ENCODE measurements at regions not wholly inside any gene's neighbourhood (a gene's known extent, or its start where the extent isn't known, plus 50 kb on each side); places are given as distances from the start of the nearest gene placed in this dataset.

DNA sequence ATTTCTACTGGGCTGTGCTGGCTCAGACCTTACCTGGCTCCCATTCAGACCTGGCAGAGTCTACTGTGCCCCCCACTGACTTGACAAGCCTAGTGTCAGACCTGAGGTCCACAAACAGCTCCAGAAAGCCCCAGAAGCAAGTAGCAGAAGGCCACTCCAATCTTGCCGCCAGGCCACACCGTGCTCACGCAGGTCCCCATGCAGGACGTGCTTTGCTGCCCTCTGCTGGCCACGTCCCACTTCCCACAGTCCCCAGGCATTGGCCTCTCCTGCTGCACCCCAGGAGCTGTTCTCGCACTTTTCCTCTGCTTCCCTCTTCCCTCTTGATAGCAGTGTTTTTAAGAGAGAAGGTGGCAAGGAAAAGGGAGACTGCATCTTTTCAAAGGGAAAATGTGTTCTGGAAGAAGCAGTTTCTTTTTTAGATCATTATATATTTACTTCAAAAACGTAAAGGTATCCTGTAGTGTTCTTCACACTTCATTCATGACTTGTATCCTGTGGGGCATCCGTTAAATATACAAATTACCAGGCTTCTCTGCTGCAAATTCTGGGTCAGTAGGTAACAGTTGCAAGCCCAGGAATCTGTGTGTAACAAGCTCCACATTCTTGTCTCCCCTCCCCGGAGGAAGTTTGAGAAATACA, 81.4 kb upstream of the PAPOLG start:
- TF ChIP-seq, protein P1, sequence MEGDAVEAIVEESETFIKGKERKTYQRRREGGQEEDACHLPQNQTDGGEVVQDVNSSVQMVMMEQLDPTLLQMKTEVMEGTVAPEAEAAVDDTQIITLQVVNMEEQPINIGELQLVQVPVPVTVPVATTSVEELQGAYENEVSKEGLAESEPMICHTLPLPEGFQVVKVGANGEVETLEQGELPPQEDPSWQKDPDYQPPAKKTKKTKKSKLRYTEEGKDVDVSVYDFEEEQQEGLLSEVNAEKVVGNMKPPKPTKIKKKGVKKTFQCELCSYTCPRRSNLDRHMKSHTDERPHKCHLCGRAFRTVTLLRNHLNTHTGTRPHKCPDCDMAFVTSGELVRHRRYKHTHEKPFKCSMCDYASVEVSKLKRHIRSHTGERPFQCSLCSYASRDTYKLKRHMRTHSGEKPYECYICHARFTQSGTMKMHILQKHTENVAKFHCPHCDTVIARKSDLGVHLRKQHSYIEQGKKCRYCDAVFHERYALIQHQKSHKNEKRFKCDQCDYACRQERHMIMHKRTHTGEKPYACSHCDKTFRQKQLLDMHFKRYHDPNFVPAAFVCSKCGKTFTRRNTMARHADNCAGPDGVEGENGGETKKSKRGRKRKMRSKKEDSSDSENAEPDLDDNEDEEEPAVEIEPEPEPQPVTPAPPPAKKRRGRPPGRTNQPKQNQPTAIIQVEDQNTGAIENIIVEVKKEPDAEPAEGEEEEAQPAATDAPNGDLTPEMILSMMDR (conservative IDR thresholded peaks at IDR 0.05; ENCODE audit: low read depth in 2 of 2), result peak; percentile 95 to 100
- TF ChIP-seq POLR2AphosphoS5 (IDR thresholded peaks at IDR 0.05; ENCODE audit: low read depth), result no peak
- no peak for TF ChIP-seq EZH2 (IDR thresholded peaks at IDR 0.05; ENCODE audit: low read depth, unreplicated experiment)
- no peak for TF ChIP-seq CREB1 (CRISPR knock-in tag; IDR thresholded peaks at IDR 0.05; ENCODE audit: low read depth)
- TF ChIP-seq, protein P2, sequence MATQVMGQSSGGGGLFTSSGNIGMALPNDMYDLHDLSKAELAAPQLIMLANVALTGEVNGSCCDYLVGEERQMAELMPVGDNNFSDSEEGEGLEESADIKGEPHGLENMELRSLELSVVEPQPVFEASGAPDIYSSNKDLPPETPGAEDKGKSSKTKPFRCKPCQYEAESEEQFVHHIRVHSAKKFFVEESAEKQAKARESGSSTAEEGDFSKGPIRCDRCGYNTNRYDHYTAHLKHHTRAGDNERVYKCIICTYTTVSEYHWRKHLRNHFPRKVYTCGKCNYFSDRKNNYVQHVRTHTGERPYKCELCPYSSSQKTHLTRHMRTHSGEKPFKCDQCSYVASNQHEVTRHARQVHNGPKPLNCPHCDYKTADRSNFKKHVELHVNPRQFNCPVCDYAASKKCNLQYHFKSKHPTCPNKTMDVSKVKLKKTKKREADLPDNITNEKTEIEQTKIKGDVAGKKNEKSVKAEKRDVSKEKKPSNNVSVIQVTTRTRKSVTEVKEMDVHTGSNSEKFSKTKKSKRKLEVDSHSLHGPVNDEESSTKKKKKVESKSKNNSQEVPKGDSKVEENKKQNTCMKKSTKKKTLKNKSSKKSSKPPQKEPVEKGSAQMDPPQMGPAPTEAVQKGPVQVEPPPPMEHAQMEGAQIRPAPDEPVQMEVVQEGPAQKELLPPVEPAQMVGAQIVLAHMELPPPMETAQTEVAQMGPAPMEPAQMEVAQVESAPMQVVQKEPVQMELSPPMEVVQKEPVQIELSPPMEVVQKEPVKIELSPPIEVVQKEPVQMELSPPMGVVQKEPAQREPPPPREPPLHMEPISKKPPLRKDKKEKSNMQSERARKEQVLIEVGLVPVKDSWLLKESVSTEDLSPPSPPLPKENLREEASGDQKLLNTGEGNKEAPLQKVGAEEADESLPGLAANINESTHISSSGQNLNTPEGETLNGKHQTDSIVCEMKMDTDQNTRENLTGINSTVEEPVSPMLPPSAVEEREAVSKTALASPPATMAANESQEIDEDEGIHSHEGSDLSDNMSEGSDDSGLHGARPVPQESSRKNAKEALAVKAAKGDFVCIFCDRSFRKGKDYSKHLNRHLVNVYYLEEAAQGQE (IDR thresholded peaks at IDR 0.05; ENCODE audit: unreplicated experiment), result no peak
- TF ChIP-seq JUNB (IDR thresholded peaks at IDR 0.05; ENCODE audit: unreplicated experiment), result no peak
- no peak for TF ChIP-seq EZH2phosphoT487 (IDR thresholded peaks at IDR 0.05; ENCODE audit: unreplicated experiment)
- no peak for TF ChIP-seq NANOG (IDR thresholded peaks at IDR 0.05; ENCODE audit: borderline replicate concordance)
- TF ChIP-seq ZNF114 (CRISPR knock-in tag; IDR thresholded peaks at IDR 0.05), result no peak
